GM23338 (cell line): ENCODE measurements at regions not wholly inside any gene's neighbourhood (a gene's known extent, or its start where the extent isn't known, plus 50 kb on each side); places are given as distances from the start of the nearest gene placed in this dataset.

Source experiments
- CREB1 ChIP-seq: fragments of 250-450 bp; sonication (Bioruptor Pico); IDR thresholded peaks from 2 replicates; pipeline ENCODE4 v1.5.0; 2020; ENCODE audit warnings: low read depth, mild to moderate bottlenecking, moderate library complexity
- CTCF ChIP-seq, 2 experiments: fragments of 200-600 bp in 1 of 2; sonication (generic) in 1 of 2; conservative IDR thresholded peaks; 2 replicates each; pipeline versions ENCODE4 v1.5.1 to v1.6.1; 2016 to 2017; ENCODE audit warnings: antibody characterized with exemption in 2 of 2, low read depth in 2 of 2, mild to moderate bottlenecking in 2 of 2, moderate library complexity in 1 of 2
- EZH2 ChIP-seq: fragments of 200-600 bp; sonication (generic); IDR thresholded peaks from one replicate; pipeline ENCODE4 v1.8.0; 2017; ENCODE audit warnings: antibody characterized with exemption, mild to moderate bottlenecking, low read depth; ENCODE audit not compliant: unreplicated experiment
- EZH2phosphoT487 ChIP-seq: fragments of 200-600 bp; sonication (generic); IDR thresholded peaks from one replicate; pipeline ENCODE4 v1.8.1; 2018; ENCODE audit warnings: antibody characterized with exemption; ENCODE audit not compliant: unreplicated experiment
- POLR2AphosphoS5 ChIP-seq: IDR thresholded peaks from 2 replicates; pipeline ENCODE4 v1.6.1; 2016; ENCODE audit warnings: antibody characterized with exemption, low read depth
- REST ChIP-seq: IDR thresholded peaks from one replicate; pipeline ENCODE4 v1.6.1; 2018; ENCODE audit warnings: antibody characterized with exemption; ENCODE audit not compliant: unreplicated experiment
- STAT1 ChIP-seq: IDR thresholded peaks from one replicate; pipeline ENCODE4 v1.6.1; 2016; ENCODE audit warnings: antibody characterized with exemption; ENCODE audit not compliant: unreplicated experiment

GRCh38 chr1:96967311-96967710 lies 245.7 kb downstream of the PTBP2 start:
- TF ChIP-seq CTCF (conservative IDR thresholded peaks at IDR 0.05; ENCODE audit: low read depth in 2 of 2), result no peak
- TF ChIP-seq POLR2AphosphoS5, result no peak
- TF ChIP-seq EZH2, result no peak
- TF ChIP-seq EZH2phosphoT487, result no peak
- no peak for TF ChIP-seq STAT1
- TF ChIP-seq REST, result no peak
- TF ChIP-seq CREB1, result no peak
